ENCODE measurements at regions not wholly inside any gene's neighbourhood (a gene's known extent, or its start where the extent isn't known, plus 50 kb on each side); places are given as distances from the start of the nearest gene placed in this dataset.

DNA sequence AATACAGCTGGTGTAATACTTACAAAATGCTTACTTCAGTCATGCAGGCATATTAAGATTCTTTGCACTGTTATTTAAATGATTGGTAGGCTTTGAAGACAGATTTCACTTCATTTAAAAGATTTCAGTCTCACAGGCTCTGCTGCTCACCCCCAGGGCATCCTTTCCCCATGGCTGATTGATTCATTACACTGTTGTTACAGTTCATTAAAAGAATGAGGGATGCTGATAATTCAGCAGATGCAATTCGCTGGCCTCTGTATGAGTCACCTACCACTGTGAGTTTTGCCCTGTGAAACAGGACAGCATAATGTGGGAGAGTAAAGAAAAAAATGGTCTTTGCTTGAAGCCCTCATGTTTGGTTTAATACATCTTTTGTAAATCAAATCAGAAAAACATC lies 246.9 kb downstream of the CYLC2 start:
- peaks cover 6% of the 10 kb centered on the region; the same call in 1 of the 2 replicates for H3K4me1 ChIP-seq (ENCODE audit: control insufficient read depth, insufficient read depth, low read length)
- no peak overlapping the region for H3K4me3 ChIP-seq (ENCODE audit: low read depth, low read length)
- H3K27ac ChIP-seq (ENCODE audit: low read depth, low read length) = no peak overlapping the region
- no peaks in the 10 kb centered on the region for H3K27me3 ChIP-seq (ENCODE audit: control insufficient read depth, insufficient read depth, low read length)
- no peaks in the 10 kb centered on the region for H3K36me3 ChIP-seq (ENCODE audit: control insufficient read depth, insufficient read depth, low read length)
- H3K9ac ChIP-seq (ENCODE audit: low read length) = no peak overlapping the region
- no peaks in the 10 kb centered on the region for H3K9me3 ChIP-seq (ENCODE audit: control insufficient read depth, insufficient read depth, low read depth, low read length)

DNA sequence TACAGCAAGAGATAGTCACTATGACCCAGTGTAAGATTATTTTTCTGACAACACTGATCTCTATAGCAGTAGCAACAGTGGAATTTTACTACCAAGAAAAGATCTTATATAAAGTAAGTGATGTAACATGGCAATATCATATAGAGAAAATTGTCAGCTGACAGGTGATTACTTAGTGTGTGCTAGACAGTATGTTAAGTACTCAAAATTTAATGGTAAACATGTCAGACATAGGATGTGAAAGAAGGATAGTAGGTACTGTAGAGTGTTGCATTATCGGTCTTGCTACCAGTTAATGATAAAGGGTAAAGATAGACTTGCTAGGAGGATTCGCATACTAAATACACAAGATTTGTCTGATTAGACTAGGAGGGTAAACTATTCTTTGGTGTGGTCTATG lies 247.4 kb downstream of the CYLC2 start:
- no peak overlapping the region for H3K9ac ChIP-seq (ENCODE audit: low read length)
- no peaks in the 10 kb centered on the region for H3K9me3 ChIP-seq (ENCODE audit: control insufficient read depth, insufficient read depth, low read depth, low read length)
- no peaks in the 10 kb centered on the region for H3K36me3 ChIP-seq (ENCODE audit: control insufficient read depth, insufficient read depth, low read length)
- peaks cover 6% of the 10 kb centered on the region; the same call in 1 of the 2 replicates for H3K4me1 ChIP-seq (ENCODE audit: control insufficient read depth, insufficient read depth, low read length)
- no peak overlapping the region for H3K4me3 ChIP-seq (ENCODE audit: low read depth, low read length)
- no peaks in the 10 kb centered on the region for H3K27me3 ChIP-seq (ENCODE audit: control insufficient read depth, insufficient read depth, low read length)
- H3K27ac ChIP-seq (ENCODE audit: low read depth, low read length) = no peak overlapping the region

DNA sequence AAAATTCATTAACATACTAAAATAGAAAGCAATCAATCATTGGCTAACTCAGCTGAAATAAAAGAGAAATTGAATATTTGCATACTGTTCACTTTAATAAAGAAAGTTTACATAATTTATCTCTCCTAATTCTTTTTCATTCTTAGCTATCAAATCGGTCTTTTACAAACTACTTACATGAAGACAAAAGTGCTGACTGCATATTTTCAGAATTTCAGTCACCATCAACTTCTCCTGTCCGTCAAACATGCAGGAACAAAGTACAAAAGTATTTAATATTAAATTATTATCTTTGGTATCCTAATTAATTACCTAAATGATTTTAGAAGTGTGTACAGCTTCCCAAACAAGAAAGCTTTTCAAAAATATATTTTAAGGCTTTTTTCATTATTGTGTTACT lies 248.4 kb downstream of the CYLC2 start:
- Histone ChIP-seq H3K27me3 (ENCODE audit: control insufficient read depth, insufficient read depth, low read length) (no peaks in the 10 kb centered on the region), H3K9me3 (ENCODE audit: control insufficient read depth, insufficient read depth, low read depth, low read length) (no peaks in the 10 kb centered on the region), H3K27ac (ENCODE audit: low read depth, low read length) (no peak overlapping the region), H3K36me3 (ENCODE audit: control insufficient read depth, insufficient read depth, low read length) (no peaks in the 10 kb centered on the region), H3K4me1 (ENCODE audit: control insufficient read depth, insufficient read depth, low read length) (peaks cover 6% of the 10 kb centered on the region; the same call in 1 of the 2 replicates), H3K9ac (ENCODE audit: low read length) (no peak overlapping the region), H3K4me3 (ENCODE audit: low read depth, low read length) (no peak overlapping the region)

DNA sequence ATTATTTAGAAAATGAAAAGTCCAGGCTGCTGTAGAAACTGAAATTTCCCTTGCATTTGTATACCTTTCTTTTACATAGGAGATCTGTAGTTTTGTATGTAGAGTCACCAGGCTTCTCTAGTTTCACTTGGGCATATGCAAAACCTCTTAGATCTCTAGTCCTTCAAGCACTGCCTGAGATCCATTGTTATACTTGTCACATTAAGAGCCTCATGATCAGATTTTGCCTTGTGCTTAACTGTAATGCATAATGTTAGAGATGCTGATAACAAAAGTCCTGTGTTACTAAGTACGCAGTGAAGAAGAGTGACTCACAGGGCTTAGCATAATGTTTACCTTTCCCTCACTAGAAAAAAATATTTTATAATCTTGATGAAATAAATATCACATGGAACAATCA lies 250.2 kb downstream of the CYLC2 start:
- no peaks in the 10 kb centered on the region for H3K27me3 ChIP-seq (ENCODE audit: control insufficient read depth, insufficient read depth, low read length)
- no peak overlapping the region for H3K27ac ChIP-seq (ENCODE audit: low read depth, low read length)

DNA sequence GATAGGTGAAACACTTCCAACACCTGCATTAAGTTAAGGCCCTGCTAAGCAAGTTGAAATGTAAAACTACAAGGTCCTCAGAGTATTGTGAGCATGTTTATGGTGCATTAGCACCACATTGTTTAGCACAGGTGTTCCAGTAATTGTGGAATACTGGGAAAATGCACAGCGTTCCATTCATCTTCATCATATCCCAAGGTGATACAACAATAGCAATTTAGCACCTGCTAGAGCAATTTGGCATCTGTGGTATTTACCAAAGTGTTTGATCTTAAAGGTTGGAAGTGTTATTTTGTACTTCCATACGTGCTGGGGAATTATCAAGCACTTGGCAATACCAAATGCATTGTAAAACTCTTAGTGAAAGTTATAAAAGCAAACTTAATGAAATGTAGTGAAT lies 266.8 kb downstream of the CYLC2 start:
- Histone ChIP-seq H3K36me3 (ENCODE audit: control insufficient read depth, insufficient read depth, low read length) (no peaks in the 10 kb centered on the region), H3K4me1 (ENCODE audit: control insufficient read depth, insufficient read depth, low read length) (peaks cover 9% of the 10 kb centered on the region), H3K27me3 (ENCODE audit: control insufficient read depth, insufficient read depth, low read length) (no peaks in the 10 kb centered on the region), H3K4me3 (ENCODE audit: low read depth, low read length) (no peak overlapping the region), H3K9ac (ENCODE audit: low read length) (no peak overlapping the region), H3K9me3 (ENCODE audit: control insufficient read depth, insufficient read depth, low read depth, low read length) (0 out of 2 replicates have a peak, but pooled peaks cover 2% of the 10 kb centered on the region), H3K27ac (ENCODE audit: low read depth, low read length) (no peak overlapping the region)

More for the DNA sequence above, 250.2 kb downstream of the CYLC2 start:
- Histone ChIP-seq H3K4me1 (ENCODE audit: control insufficient read depth, insufficient read depth, low read length) (peaks cover 6% of the 10 kb centered on the region; the same call in 1 of the 2 replicates), H3K36me3 (ENCODE audit: control insufficient read depth, insufficient read depth, low read length) (no peaks in the 10 kb centered on the region), H3K9ac (ENCODE audit: low read length) (no peak overlapping the region), H3K9me3 (ENCODE audit: control insufficient read depth, insufficient read depth, low read depth, low read length) (no peaks in the 10 kb centered on the region), H3K4me3 (ENCODE audit: low read depth, low read length) (no peak overlapping the region)

DNA sequence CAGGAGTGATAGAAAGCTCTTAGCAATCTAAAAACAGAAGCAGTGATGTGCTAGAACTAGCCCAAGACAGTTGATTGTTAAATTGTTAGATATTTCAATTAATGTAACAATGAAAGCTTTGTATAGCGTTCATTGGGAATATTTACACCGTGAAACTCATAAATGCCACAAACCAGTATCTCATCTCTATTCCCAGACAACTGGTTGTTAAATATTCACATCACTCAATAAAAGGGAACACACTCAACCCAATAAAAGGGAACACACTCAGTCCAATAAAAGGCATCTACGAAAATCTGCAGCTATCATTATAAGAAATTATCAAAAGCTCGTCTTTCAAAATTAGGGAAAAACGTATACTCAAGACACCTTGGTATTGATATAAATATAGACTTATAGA lies 270.9 kb downstream of the CYLC2 start:
- H3K9me3 ChIP-seq (ENCODE audit: control insufficient read depth, insufficient read depth, low read depth, low read length) = no peaks in the 10 kb centered on the region

DNA sequence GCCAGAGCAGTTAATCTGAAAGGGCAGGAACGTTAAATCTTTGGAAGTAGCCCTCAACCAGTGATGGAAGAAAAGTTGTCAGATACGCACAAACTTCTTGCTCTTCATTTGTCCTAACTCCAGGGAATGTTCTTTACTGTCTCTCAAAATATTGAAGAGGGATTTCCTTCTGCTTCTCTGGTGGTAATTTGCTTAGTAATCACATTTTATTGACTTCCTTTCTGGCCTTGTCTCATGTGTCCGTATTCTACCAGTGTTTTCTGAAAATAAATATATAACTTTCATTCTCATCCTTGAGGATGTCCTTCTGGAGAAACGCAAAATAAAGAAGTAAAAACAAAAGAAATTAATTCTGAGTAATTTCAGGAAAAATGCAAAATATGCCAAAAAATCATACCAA lies 282.1 kb downstream of the CYLC2 start:
- H3K9ac ChIP-seq (ENCODE audit: low read length) = no peak overlapping the region
- no peak overlapping the region for H3K27ac ChIP-seq (ENCODE audit: low read depth, low read length)
- no peak overlapping the region for H3K4me3 ChIP-seq (ENCODE audit: low read depth, low read length)
- no peaks in the 10 kb centered on the region for H3K27me3 ChIP-seq (ENCODE audit: control insufficient read depth, insufficient read depth, low read length)
- no peaks in the 10 kb centered on the region for H3K9me3 ChIP-seq (ENCODE audit: control insufficient read depth, insufficient read depth, low read depth, low read length)
- H3K4me1 ChIP-seq (ENCODE audit: control insufficient read depth, insufficient read depth, low read length) = no peaks in the 10 kb centered on the region
- H3K36me3 ChIP-seq (ENCODE audit: control insufficient read depth, insufficient read depth, low read length) = no peaks in the 10 kb centered on the region

More for the DNA sequence above, 270.9 kb downstream of the CYLC2 start:
- Histone ChIP-seq H3K4me3 (ENCODE audit: low read depth, low read length) (no peak overlapping the region), H3K9ac (ENCODE audit: low read length) (no peak overlapping the region), H3K36me3 (ENCODE audit: control insufficient read depth, insufficient read depth, low read length) (no peaks in the 10 kb centered on the region), H3K4me1 (ENCODE audit: control insufficient read depth, insufficient read depth, low read length) (peaks cover 9% of the 10 kb centered on the region), H3K27me3 (ENCODE audit: control insufficient read depth, insufficient read depth, low read length) (no peaks in the 10 kb centered on the region), H3K27ac (ENCODE audit: low read depth, low read length) (no peak overlapping the region)

DNA sequence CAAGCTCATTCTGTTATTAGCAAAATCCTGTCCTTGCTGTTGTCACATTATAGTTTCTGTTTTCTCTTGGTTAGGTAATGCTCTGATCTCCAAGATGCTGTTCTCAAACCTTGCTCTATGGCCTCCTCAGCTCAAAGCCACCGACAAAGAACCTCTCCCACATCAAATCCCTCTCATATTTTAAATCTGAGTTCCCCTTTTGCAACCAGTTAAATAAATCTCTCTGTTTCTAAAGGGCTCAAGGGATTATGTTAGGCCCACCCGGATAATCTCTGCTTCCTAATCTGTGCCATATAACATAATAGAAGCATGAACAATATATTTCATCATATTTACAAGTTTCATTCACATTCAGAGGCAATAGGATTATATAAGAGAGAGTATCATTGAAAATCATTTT lies 286.0 kb downstream of the CYLC2 start:
- H3K36me3 ChIP-seq (ENCODE audit: control insufficient read depth, insufficient read depth, low read length) = no peaks in the 10 kb centered on the region
- H3K27me3 ChIP-seq (ENCODE audit: control insufficient read depth, insufficient read depth, low read length) = no peaks in the 10 kb centered on the region
- no peak overlapping the region for H3K9ac ChIP-seq (ENCODE audit: low read length)
- H3K9me3 ChIP-seq (ENCODE audit: control insufficient read depth, insufficient read depth, low read depth, low read length) = no peaks in the 10 kb centered on the region
- no peak overlapping the region for H3K4me3 ChIP-seq (ENCODE audit: low read depth, low read length)
- H3K4me1 ChIP-seq (ENCODE audit: control insufficient read depth, insufficient read depth, low read length) = no peaks in the 10 kb centered on the region
- H3K27ac ChIP-seq (ENCODE audit: low read depth, low read length) = no peak overlapping the region

DNA sequence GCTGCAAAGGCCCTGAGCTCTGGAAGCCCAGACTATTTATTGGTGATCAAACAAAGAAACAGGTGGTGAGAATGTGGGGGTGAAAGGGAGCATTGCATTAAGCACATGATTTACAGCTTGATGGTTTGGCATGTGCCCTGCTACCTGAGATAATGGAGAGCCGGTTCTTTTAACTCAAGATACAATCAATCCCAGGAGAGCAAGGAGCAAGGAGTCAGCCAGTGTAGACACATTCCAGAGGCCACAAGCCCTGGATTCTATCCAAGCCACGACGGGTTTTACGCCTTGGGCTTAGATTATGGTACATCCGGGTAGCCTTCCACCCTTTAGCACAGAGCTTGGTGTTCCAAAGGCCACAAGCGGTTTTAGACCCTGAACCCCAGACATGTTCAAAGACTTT lies 292.2 kb downstream of the CYLC2 start:
- H3K4me1 ChIP-seq (ENCODE audit: control insufficient read depth, insufficient read depth, low read length) = no peaks in the 10 kb centered on the region
- H3K4me3 ChIP-seq (ENCODE audit: low read depth, low read length) = no peak overlapping the region
- no peak overlapping the region for H3K27ac ChIP-seq (ENCODE audit: low read depth, low read length)
- no peak overlapping the region for H3K9ac ChIP-seq (ENCODE audit: low read length)
- no peaks in the 10 kb centered on the region for H3K9me3 ChIP-seq (ENCODE audit: control insufficient read depth, insufficient read depth, low read depth, low read length)
- H3K27me3 ChIP-seq (ENCODE audit: control insufficient read depth, insufficient read depth, low read length) = no peaks in the 10 kb centered on the region
- H3K36me3 ChIP-seq (ENCODE audit: control insufficient read depth, insufficient read depth, low read length) = no peaks in the 10 kb centered on the region

DNA sequence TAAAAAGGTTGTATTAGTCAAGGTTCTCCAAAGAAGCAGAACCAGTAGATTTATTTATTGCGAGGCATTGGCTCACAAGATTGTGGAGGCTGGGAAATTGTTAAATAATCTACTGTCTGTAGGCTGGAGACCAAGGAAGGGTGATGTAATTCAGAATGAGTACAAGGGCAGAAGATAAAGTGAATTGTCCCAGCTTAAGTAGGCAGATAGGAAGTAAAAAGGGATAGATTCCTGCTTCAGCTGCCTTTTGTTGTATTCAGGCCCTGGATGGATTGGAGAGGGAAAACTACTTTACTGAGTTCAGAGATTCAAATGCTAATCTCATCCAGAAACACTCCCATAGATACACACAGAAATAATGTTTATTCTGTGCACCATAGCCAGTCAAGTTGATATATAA lies 301.1 kb downstream of the CYLC2 start:
- no peaks in the 10 kb centered on the region for H3K9me3 ChIP-seq (ENCODE audit: control insufficient read depth, insufficient read depth, low read depth, low read length)
- H3K36me3 ChIP-seq (ENCODE audit: control insufficient read depth, insufficient read depth, low read length) = no peaks in the 10 kb centered on the region
- H3K27ac ChIP-seq (ENCODE audit: low read depth, low read length) = no peak overlapping the region
- no peaks in the 10 kb centered on the region for H3K27me3 ChIP-seq (ENCODE audit: control insufficient read depth, insufficient read depth, low read length)
- no peak overlapping the region for H3K9ac ChIP-seq (ENCODE audit: low read length)
- H3K4me1 ChIP-seq (ENCODE audit: control insufficient read depth, insufficient read depth, low read length) = no peaks in the 10 kb centered on the region
- H3K4me3 ChIP-seq (ENCODE audit: low read depth, low read length) = no peak overlapping the region

DNA sequence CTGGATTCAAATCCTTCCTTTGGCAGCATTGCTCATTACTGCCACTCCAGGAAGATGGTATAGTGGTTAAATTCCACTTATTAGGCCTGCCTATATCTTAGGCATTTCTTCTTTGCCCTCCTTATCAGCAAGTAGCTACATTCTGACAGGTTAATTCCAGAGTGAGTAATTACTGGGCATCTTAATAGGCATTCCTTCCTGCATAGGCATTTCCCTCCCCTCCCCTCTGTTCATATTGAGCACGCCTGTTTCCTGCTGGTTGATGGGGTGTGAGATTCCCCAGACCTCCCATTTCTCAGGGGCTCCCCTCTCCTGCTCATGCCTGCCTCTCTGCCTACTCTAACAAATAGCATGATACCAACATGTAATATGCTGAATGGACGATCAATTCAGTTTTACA lies 305.9 kb downstream of the CYLC2 start:
- no peaks in the 10 kb centered on the region for H3K9me3 ChIP-seq (ENCODE audit: control insufficient read depth, insufficient read depth, low read depth, low read length)
- no peak overlapping the region for H3K9ac ChIP-seq (ENCODE audit: low read length)
- no peak overlapping the region for H3K4me3 ChIP-seq (ENCODE audit: low read depth, low read length)
- no peak overlapping the region for H3K27ac ChIP-seq (ENCODE audit: low read depth, low read length)
- no peaks in the 10 kb centered on the region for H3K27me3 ChIP-seq (ENCODE audit: control insufficient read depth, insufficient read depth, low read length)
- no peaks in the 10 kb centered on the region for H3K4me1 ChIP-seq (ENCODE audit: control insufficient read depth, insufficient read depth, low read length)
- H3K36me3 ChIP-seq (ENCODE audit: control insufficient read depth, insufficient read depth, low read length) = no peaks in the 10 kb centered on the region

DNA sequence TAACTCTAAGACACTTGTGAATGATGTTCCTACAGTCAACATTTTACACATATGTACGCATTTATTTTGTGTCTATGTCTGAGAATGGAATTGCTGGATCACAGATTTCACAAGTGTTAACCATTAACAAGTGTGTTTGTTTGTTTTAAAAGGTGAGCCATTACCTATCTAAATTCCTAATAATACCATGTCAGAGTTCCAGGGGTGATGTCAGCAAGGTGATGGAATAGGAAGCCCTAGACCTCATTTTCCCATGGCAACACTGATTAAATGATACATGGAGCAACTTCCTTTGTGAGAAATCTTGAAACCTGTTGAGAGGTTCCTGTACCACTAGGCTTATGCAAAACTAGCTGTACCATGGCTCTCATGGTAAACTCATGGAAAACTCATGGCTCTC lies 309.7 kb downstream of the CYLC2 start:
- H3K36me3 ChIP-seq (ENCODE audit: control insufficient read depth, insufficient read depth, low read length) = no peaks in the 10 kb centered on the region
- no peak overlapping the region for H3K9ac ChIP-seq (ENCODE audit: low read length)
- no peak overlapping the region for H3K4me3 ChIP-seq (ENCODE audit: low read depth, low read length)
- no peaks in the 10 kb centered on the region for H3K4me1 ChIP-seq (ENCODE audit: control insufficient read depth, insufficient read depth, low read length)
- H3K27me3 ChIP-seq (ENCODE audit: control insufficient read depth, insufficient read depth, low read length) = no peaks in the 10 kb centered on the region
- H3K9me3 ChIP-seq (ENCODE audit: control insufficient read depth, insufficient read depth, low read depth, low read length) = 0 out of 2 replicates have a peak, but pooled peaks cover 3% of the 10 kb centered on the region
- no peak overlapping the region for H3K27ac ChIP-seq (ENCODE audit: low read depth, low read length)

All from HUES6 (cell line).